Prostate gland (tissue), 2 donors: ENCODE measurements at regions not wholly inside any gene's neighbourhood (a gene's known extent, or its start where the extent isn't known, plus 50 kb on each side); places are given as distances from the start of the nearest gene placed in this dataset.

ENCODE experiments used
- DNase-seq: peaks from one replicate; pipeline ENCODE4 v3.0.0-alpha.2; 2019; ENCODE audit warnings: low spot score
- H3K27ac ChIP-seq, 2 donors: fragments of 200-600 bp; sonication (generic); 2 replicates each; pipeline ENCODE4 v1.5.1; 2017 to 2019
- H3K27me3 ChIP-seq: fragments of 200-600 bp; sonication (generic); replicated peaks from 2 replicates; pipeline ENCODE4 v1.5.1; 2019; ENCODE audit not compliant: insufficient read depth
- H3K36me3 ChIP-seq, 2 donors: fragments of 200-600 bp; sonication (generic); 1 replicate in 1 of 2; 2 replicates in 1 of 2; pipeline versions ENCODE4 v1.5.1 to v1.8.1; 2017 to 2019
- H3K4me1 ChIP-seq: fragments of 200-600 bp; sonication (generic); replicated peaks from 2 replicates; pipeline ENCODE4 v1.5.1; 2019
- H3K4me3 ChIP-seq, 2 donors: fragments of 200-600 bp; sonication (generic); 2 replicates each; pipeline ENCODE4 v1.5.1; 2017 to 2019
- H3K9me3 ChIP-seq: fragments of 200-600 bp; sonication (generic); 2 replicates; pipeline ENCODE4 v1.5.1; 2017
- CTCF ChIP-seq, 4 experiments: fragments of 200-600 bp in 2 of 4; fragments of 450-650 bp in 2 of 4; sonication (generic) in 2 of 4; IDR thresholded peaks; 1 replicate in 3 of 4; 2 replicates in 1 of 4; pipeline ENCODE4 v1.5.1; 2016 to 2019; ENCODE audit warnings: antibody characterized with exemption in 4 of 4, mild to moderate bottlenecking in 2 of 4, moderate library complexity in 2 of 4
- POLR2A ChIP-seq: fragments of 450-650 bp; IDR thresholded peaks from one replicate; pipeline ENCODE4 v1.6.1; 2016; ENCODE audit warnings: antibody characterized with exemption, mild to moderate bottlenecking
- POLR2AphosphoS5 ChIP-seq: sonication (generic); formaldehyde crosslinking; IDR thresholded peaks from one replicate; pipeline ENCODE4 v1.6.1; 2017; ENCODE audit warnings: antibody characterized with exemption
- WGBS: methylation state at CpG from one replicate; pipeline ENCODE4 v1.1.5; 2018; 5-methylcytosine and 5-hydroxymethylcytosine counted together
- intact Hi-C: fragments of 100-400 bp; cut with DNase I; formaldehyde crosslinking; loops from one replicate; pipeline ENCODE4 v1.14.2; 2022

GRCh38 chr13:84082462-84082861, 200.2 kb upstream of the SLITRK1 start:
- intact Hi-C loops: no loop called here
- WGBS: 84% methylated on average over 4 of the region's 4 CpGs
- no peak for DNase-seq
- Histone ChIP-seq H3K36me3 (no peaks in the 10 kb centered on the region), H3K27me3 (no peaks in the 10 kb centered on the region), H3K9me3 (no peaks in the 10 kb centered on the region), H3K4me1 (no peaks in the 10 kb centered on the region), H3K27ac (no peak overlapping the region), H3K4me3 (no peak overlapping the region)
- no peak for TF ChIP-seq POLR2AphosphoS5
- TF ChIP-seq POLR2A: no peak
- no peak for TF ChIP-seq CTCF (IDR thresholded peaks at IDR 0.05)

- Histone ChIP-seq H3K27me3 (no peaks in the 10 kb centered on the region), H3K9me3 (no peaks in the 10 kb centered on the region), H3K36me3 (no peaks in the 10 kb centered on the region), H3K4me3 (no peak overlapping the region), H3K27ac (no peak overlapping the region), H3K4me1 (no peaks in the 10 kb centered on the region)
- intact Hi-C loops: no loop called here
- TF ChIP-seq POLR2A (no peak), POLR2AphosphoS5 (no peak), CTCF (IDR thresholded peaks at IDR 0.05) (no peak)
- 79% methylated on average over 7 of the region's 7 CpGs for WGBS
- DNase-seq: no peak
Measured at GRCh38 chr13:84080748-84081530, 198.7 kb upstream of the SLITRK1 start.

- H3K9me3 ChIP-seq: no peaks in the 10 kb centered on the region
- H3K27ac ChIP-seq: no peak overlapping the region
- H3K4me3 ChIP-seq: no peak overlapping the region
- H3K4me1 ChIP-seq: no peaks in the 10 kb centered on the region
- TF ChIP-seq POLR2A (no peak), POLR2AphosphoS5 (no peak), CTCF (IDR thresholded peaks at IDR 0.05) (no peak)
- DNase-seq: no peak
- no peaks in the 10 kb centered on the region for H3K27me3 ChIP-seq
- no peaks in the 10 kb centered on the region for H3K36me3 ChIP-seq
- intact Hi-C loops: no loop called here
Measured at GRCh38 chr13:84077271-84077670, 195.0 kb upstream of the SLITRK1 start.

- WGBS: 88% methylated on average over 1 of the region's 1 CpG
- Histone ChIP-seq H3K36me3 (no peaks in the 10 kb centered on the region), H3K4me1 (no peaks in the 10 kb centered on the region), H3K27me3 (no peaks in the 10 kb centered on the region), H3K4me3 (no peak overlapping the region), H3K27ac (no peak overlapping the region), H3K9me3 (no peaks in the 10 kb centered on the region)
- TF ChIP-seq CTCF (IDR thresholded peaks at IDR 0.05): no peak
- no peak for TF ChIP-seq POLR2A
- no peak for DNase-seq
- intact Hi-C loops: no loop called here
Measured at GRCh38 chr13:84076280-84076679, 194.0 kb upstream of the SLITRK1 start.

GRCh38 chr13:84050536-84050935, 168.3 kb upstream of the SLITRK1 start:
- Histone ChIP-seq H3K4me3 (no peak overlapping the region), H3K27me3 (no peaks in the 10 kb centered on the region), H3K9me3 (no peaks in the 10 kb centered on the region), H3K27ac (no peak overlapping the region), H3K4me1 (no peaks in the 10 kb centered on the region), H3K36me3 (no peaks in the 10 kb centered on the region)
- 72% methylated on average over 3 of the region's 3 CpGs for WGBS
- no peak for TF ChIP-seq CTCF (IDR thresholded peaks at IDR 0.05)
- no peak for TF ChIP-seq POLR2AphosphoS5
- no peak for TF ChIP-seq POLR2A
- intact Hi-C loops: no loop called here
- DNase-seq: no peak
